OCI-LY7 (cell line): ENCODE measurements at regions not wholly inside any gene's neighbourhood (a gene's known extent, or its start where the extent isn't known, plus 50 kb on each side); places are given as distances from the start of the nearest gene placed in this dataset.

Experiments
- EZH2phosphoT487 ChIP-seq: fragments of 200-600 bp; sonication (generic); IDR thresholded peaks from 2 replicates; pipeline ENCODE4 v1.6.1; 2018; ENCODE audit warnings: low read depth, borderline replicate concordance, mild to moderate bottlenecking, mixed run types, antibody characterized with exemption, low read length, moderate library complexity, mixed read lengths
- TF ChIP-seq, protein P1 (sequence below): fragments of 200-600 bp; sonication (generic); conservative IDR thresholded peaks from 2 replicates; pipeline ENCODE4 v1.5.1; 2014; ENCODE audit warnings: mild to moderate bottlenecking, antibody characterized with exemption, low read length, moderate library complexity, mixed read lengths

DNA sequence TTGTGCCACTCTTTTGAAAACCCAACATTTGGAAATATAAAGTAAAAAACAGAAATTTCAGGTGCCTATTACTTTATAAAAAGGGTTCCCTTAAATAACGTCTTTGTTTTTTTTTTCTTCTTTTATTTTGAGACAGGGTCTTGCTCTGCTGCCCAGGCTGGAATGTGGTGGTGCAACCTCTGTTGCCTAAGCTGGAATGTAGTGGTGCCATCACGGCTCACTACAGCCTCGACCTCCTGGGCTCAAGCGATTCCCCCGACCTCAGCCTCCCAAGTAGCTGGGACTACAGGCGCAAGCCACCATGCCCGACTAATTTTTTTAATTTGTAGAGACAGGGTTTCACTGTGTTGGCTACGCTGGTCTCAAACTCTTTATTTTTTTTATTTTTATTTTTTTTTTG is 110.2 kb upstream of the HNRNPU start:
- TF ChIP-seq, protein P1, sequence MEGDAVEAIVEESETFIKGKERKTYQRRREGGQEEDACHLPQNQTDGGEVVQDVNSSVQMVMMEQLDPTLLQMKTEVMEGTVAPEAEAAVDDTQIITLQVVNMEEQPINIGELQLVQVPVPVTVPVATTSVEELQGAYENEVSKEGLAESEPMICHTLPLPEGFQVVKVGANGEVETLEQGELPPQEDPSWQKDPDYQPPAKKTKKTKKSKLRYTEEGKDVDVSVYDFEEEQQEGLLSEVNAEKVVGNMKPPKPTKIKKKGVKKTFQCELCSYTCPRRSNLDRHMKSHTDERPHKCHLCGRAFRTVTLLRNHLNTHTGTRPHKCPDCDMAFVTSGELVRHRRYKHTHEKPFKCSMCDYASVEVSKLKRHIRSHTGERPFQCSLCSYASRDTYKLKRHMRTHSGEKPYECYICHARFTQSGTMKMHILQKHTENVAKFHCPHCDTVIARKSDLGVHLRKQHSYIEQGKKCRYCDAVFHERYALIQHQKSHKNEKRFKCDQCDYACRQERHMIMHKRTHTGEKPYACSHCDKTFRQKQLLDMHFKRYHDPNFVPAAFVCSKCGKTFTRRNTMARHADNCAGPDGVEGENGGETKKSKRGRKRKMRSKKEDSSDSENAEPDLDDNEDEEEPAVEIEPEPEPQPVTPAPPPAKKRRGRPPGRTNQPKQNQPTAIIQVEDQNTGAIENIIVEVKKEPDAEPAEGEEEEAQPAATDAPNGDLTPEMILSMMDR: no peak
- no peak for TF ChIP-seq EZH2phosphoT487
